K562 (cell line): ENCODE measurements at regions not wholly inside any gene's neighbourhood (a gene's known extent, or its start where the extent isn't known, plus 50 kb on each side); places are given as distances from the start of the nearest gene placed in this dataset.

Source experiments
- ATAC-seq: fragments of 200-7000 bp; cut with Tn5 transposase; 3 replicates; pipeline ENCODE4 v1.9.1; 2020; ENCODE audit warnings: moderate library complexity
- BruUV-seq: library from RNA; stranded (reverse); fragments of 400-500 nt; replicated peaks from 2 replicates; lab custom pipeline; 2021; lab: Mats Ljungman, UMichigan
- CTCF ChIA-PET: fragments of 300-600 bp; formaldehyde crosslinking; extraction: SDS; loops from one replicate; lab custom pipeline; 2021; ENCODE audit warnings: low intra/inter-chr PET ratio; lab: Yijun Ruan, JAX
- POLR2A ChIA-PET: fragments of 300-600, 350-650 bp; sonication (Branson Sonifier 250); formaldehyde crosslinking; extraction: SDS; loops from one replicate; lab custom pipeline; 2021; ENCODE audit warnings: antibody characterized with exemption, inconsistent platforms; lab: Yijun Ruan, JAX
- DNase-seq, 4 experiments: peaks; one replicate each; pipeline versions ENCODE4 v3.0.0 to v3.0.0-alpha.2; 2011 to 2018; ENCODE audit warnings: low spot score in 3 of 4, mixed read lengths in 3 of 4; ENCODE audit errors: extremely low read depth in 1 of 4
- FAIRE-seq: peaks from 2 replicates; lab custom pipeline; 2011; peaks lifted over from hg19 to GRCh38; lab: Jason Lieb, UNC
- H2AFZ ChIP-seq: 2 replicates; pipeline ENCODE4 v1.6.0; 2011; ENCODE audit warnings: low read depth, low read length, control low read depth, inconsistent platforms
- H3K27ac ChIP-seq: fragments of 200-600 bp; 3 replicates; pipeline ENCODE4 v1.8.0; 2011; ENCODE audit warnings: low read depth, mild to moderate bottlenecking, control low read depth, inconsistent platforms, low read length, moderate library complexity, mixed read lengths; ENCODE audit errors: extremely low read depth
- H3K27me3 ChIP-seq, 2 experiments: fragments of 300-600 bp in 1 of 2; 2 replicates in 1 of 2; 3 replicates in 1 of 2; pipeline versions ENCODE4 v1.6.0 to v1.8.0; 2011; ENCODE audit warnings: inconsistent platforms in 2 of 2, low read length in 2 of 2, mild to moderate bottlenecking in 1 of 2, mixed read lengths in 1 of 2, moderate library complexity in 1 of 2; ENCODE audit not compliant: control insufficient read depth in 2 of 2, insufficient read depth in 2 of 2
- H3K36me3 ChIP-seq: fragments of 300-600 bp; 3 replicates; pipeline ENCODE4 v1.8.0; 2011; ENCODE audit warnings: mild to moderate bottlenecking, low read length, inconsistent platforms; ENCODE audit not compliant: control insufficient read depth, insufficient read depth
- H3K4me1 ChIP-seq, 2 experiments: fragments of 200-600 bp in 1 of 2; replicated peaks in 1 of 2; 2 replicates in 1 of 2; 3 replicates in 1 of 2; pipeline versions ENCODE4 v1.5.1 to v1.8.0; 2011; ENCODE audit warnings: inconsistent platforms in 2 of 2, low read length in 2 of 2, mild to moderate bottlenecking in 1 of 2, mixed read lengths in 1 of 2, moderate library complexity in 1 of 2; ENCODE audit not compliant: control insufficient read depth in 2 of 2, insufficient read depth in 2 of 2
- H3K4me2 ChIP-seq: 2 replicates; pipeline ENCODE4 v1.6.1; 2011; ENCODE audit warnings: low read length, control low read depth, inconsistent platforms, mixed read lengths; ENCODE audit not compliant: insufficient read depth
- H3K4me3 ChIP-seq: fragments of 200-600 bp; sonication (generic), shearing (Covaris generic); 2 replicates; pipeline ENCODE4 v1.5.1; 2016; ENCODE audit warnings: control low read depth, inconsistent platforms
- H3K79me2 ChIP-seq: fragments of 200-600 bp; 3 replicates; pipeline ENCODE4 v1.8.0; 2011; ENCODE audit warnings: low read length, inconsistent platforms; ENCODE audit not compliant: control insufficient read depth, insufficient read depth
- H3K9ac ChIP-seq, 2 experiments: 2 replicates each; pipeline versions ENCODE4 v1.6.0 to v1.6.1; 2011; ENCODE audit warnings: low read depth in 2 of 2, low read length in 2 of 2, control low read depth in 1 of 2, inconsistent platforms in 1 of 2, mild to moderate bottlenecking in 1 of 2, mixed read lengths in 1 of 2; ENCODE audit not compliant: insufficient read depth in 1 of 2
- H3K9me1 ChIP-seq: one replicate; pipeline ENCODE4 v1.6.0; 2011; ENCODE audit warnings: inconsistent platforms, mild to moderate bottlenecking, low read length, moderate library complexity; ENCODE audit not compliant: control insufficient read depth, insufficient read depth
- H3K9me3 ChIP-seq: replicated peaks from 2 replicates; pipeline ENCODE4 v1.5.1; 2011; ENCODE audit warnings: low read depth, low read length, inconsistent platforms; ENCODE audit not compliant: control insufficient read depth, insufficient read depth
- H4K20me1 ChIP-seq: replicated peaks from 2 replicates; pipeline ENCODE4 v1.6.1; 2011; ENCODE audit warnings: low read length, inconsistent platforms, mixed read lengths; ENCODE audit not compliant: control insufficient read depth, insufficient read depth
- FOXP1 ChIP-seq: sonication (generic); formaldehyde crosslinking; IDR thresholded peaks from 2 replicates; pipeline ENCODE4 v1.8.0; 2022; ENCODE audit warnings: mild to moderate bottlenecking, missing genetic modification reagents
- HMG20B ChIP-seq: fragments of 250-450 bp; sonication (Bioruptor Pico); IDR thresholded peaks from 2 replicates; pipeline ENCODE4 v1.5.0; 2021; ENCODE audit warnings: mild to moderate bottlenecking
- MCM5 ChIP-seq: fragments of 450-650 bp; IDR thresholded peaks from 2 replicates; pipeline ENCODE4 v1.6.1; 2016; ENCODE audit warnings: low read depth
- TEAD4 ChIP-seq, 2 experiments: sonication (generic) in 1 of 2; formaldehyde crosslinking in 1 of 2; IDR thresholded peaks; 2 replicates each; pipeline versions ENCODE4 v1.6.1 to v1.8.0; 2012 to 2022; ENCODE audit warnings: borderline replicate concordance in 1 of 2, inconsistent platforms in 1 of 2, low read length in 1 of 2, mild to moderate bottlenecking in 1 of 2, missing genetic modification reagents in 1 of 2
- TSC22D4 ChIP-seq: fragments of 450-650 bp; IDR thresholded peaks from 2 replicates; pipeline ENCODE4 v1.6.1; 2016; ENCODE audit warnings: missing genetic modification characterization, missing biosample characterization, control low read depth
- XRCC5 ChIP-seq: fragments of 200-400 bp; formaldehyde crosslinking; IDR thresholded peaks from 2 replicates; pipeline ENCODE4 v1.6.1; 2017; ENCODE audit warnings: low read depth, mild to moderate bottlenecking, low read length
- WGBS: fragments of 100-300 bp; shearing (Covaris generic); methylation state at CpG from one replicate; pipeline ENCODE4 v1.1.6; 2016; ENCODE audit warnings: low coverage, mixed read lengths; ENCODE audit not compliant: insufficient coverage; ENCODE audit errors: missing lambda C conversion rate; 5-methylcytosine and 5-hydroxymethylcytosine counted together
- in situ Hi-C: fragments of 300-500 bp; cut with MboI; formaldehyde crosslinking; loops from 4 replicates; pipeline ENCODE4 v1.15.0; 2018; ENCODE audit warnings: inconsistent platforms, mixed read lengths
- intact Hi-C: fragments of 100-400 bp; cut with micrococcal nuclease; formaldehyde crosslinking; loops from 2 replicates; pipeline ENCODE4 v1.14.2; 2022
- TF ChIP-seq, protein P1 (sequence below), 2 experiments: fragments of 450-650 bp; conservative IDR thresholded peaks; 2 replicates each; pipeline ENCODE4 v1.6.1; 2017; ENCODE audit warnings: mild to moderate bottlenecking in 2 of 2, moderate library complexity in 2 of 2
- TF ChIP-seq, protein P2 (sequence below): fragments of 250-450 bp; sonication (Bioruptor Pico); IDR thresholded peaks from 2 replicates; pipeline ENCODE4 v1.5.0; 2020; ENCODE audit warnings: mild to moderate bottlenecking, borderline replicate concordance
- TF ChIP-seq, protein P3 (sequence below): fragments of 450-650 bp; IDR thresholded peaks from one replicate; pipeline ENCODE4 v1.6.1; 2018; ENCODE audit warnings: mild to moderate bottlenecking, moderate library complexity; ENCODE audit not compliant: partially characterized antibody

DNA sequence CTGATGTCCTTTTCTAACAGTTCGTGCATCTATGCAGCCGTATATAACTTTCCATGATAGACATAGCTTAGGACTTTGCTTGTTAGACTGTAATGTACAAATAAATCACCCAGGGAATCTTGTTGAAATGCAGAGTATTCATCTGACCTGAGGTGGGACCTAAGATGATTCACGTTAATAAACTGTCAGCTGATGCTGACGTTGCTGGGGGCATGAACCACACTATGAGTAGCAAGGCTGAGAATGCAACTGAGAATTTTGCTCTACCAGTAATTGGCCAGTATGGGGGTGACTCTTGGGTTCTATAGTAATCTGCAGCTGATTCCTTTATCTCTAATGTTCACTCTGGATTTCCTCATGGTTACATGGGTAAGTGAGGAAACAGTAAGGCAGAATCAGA, 130.1 kb upstream of the MALRD1 start:
- 0% methylated on average over 4 of the region's 4 CpGs for WGBS
- in situ Hi-C loops, result no loop called here
- no TSS peak for BruUV-seq

More for the DNA sequence above, 130.1 kb upstream of the MALRD1 start:
- Histone ChIP-seq H3K4me2 (no peak overlapping the region), H3K4me3 (no peak overlapping the region), H3K9me3 (no peaks in the 10 kb centered on the region), H3K79me2 (no peaks in the 10 kb centered on the region), H3K36me3 (no peaks in the 10 kb centered on the region), H2AFZ (no peak overlapping the region), H4K20me1 (no peaks in the 10 kb centered on the region), H3K9ac (no peak overlapping the region), H3K27ac (no peak overlapping the region), H3K27me3 (no peaks in the 10 kb centered on the region), H3K9me1 (no peaks in the 10 kb centered on the region), H3K4me1 (no peaks in the 10 kb centered on the region)
- ATAC-seq, result no peak
- intact Hi-C loops, result no loop called here
- ChIA-PET CTCF (no interaction called here), POLR2A (no interaction called here)
- no peak for TF ChIP-seq TSC22D4 (tag)
- no peak for TF ChIP-seq TEAD4 (IDR thresholded peaks at IDR 0.05; ENCODE audit: low read length)
- no peak for TF ChIP-seq TEAD4 (CRISPR knock-in tag; IDR thresholded peaks at IDR 0.05; ENCODE audit: borderline replicate concordance)
- no peak for TF ChIP-seq FOXP1
- TF ChIP-seq, protein P1, sequence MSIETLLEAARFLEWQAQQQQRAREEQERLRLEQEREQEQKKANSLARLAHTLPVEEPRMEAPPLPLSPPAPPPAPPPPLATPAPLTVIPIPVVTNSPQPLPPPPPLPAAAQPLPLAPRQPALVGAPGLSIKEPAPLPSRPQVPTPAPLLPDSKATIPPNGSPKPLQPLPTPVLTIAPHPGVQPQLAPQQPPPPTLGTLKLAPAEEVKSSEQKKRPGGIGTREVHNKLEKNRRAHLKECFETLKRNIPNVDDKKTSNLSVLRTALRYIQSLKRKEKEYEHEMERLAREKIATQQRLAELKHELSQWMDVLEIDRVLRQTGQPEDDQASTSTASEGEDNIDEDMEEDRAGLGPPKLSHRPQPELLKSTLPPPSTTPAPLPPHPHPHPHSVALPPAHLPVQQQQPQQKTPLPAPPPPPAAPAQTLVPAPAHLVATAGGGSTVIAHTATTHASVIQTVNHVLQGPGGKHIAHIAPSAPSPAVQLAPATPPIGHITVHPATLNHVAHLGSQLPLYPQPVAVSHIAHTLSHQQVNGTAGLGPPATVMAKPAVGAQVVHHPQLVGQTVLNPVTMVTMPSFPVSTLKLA (conservative IDR thresholded peaks at IDR 0.05), result no peak
- TF ChIP-seq MCM5, result no peak
- TF ChIP-seq, protein P2, sequence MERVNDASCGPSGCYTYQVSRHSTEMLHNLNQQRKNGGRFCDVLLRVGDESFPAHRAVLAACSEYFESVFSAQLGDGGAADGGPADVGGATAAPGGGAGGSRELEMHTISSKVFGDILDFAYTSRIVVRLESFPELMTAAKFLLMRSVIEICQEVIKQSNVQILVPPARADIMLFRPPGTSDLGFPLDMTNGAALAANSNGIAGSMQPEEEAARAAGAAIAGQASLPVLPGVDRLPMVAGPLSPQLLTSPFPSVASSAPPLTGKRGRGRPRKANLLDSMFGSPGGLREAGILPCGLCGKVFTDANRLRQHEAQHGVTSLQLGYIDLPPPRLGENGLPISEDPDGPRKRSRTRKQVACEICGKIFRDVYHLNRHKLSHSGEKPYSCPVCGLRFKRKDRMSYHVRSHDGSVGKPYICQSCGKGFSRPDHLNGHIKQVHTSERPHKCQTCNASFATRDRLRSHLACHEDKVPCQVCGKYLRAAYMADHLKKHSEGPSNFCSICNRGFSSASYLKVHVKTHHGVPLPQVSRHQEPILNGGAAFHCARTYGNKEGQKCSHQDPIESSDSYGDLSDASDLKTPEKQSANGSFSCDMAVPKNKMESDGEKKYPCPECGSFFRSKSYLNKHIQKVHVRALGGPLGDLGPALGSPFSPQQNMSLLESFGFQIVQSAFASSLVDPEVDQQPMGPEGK (CRISPR knock-in tag), result no peak
- TF ChIP-seq, protein P3, sequence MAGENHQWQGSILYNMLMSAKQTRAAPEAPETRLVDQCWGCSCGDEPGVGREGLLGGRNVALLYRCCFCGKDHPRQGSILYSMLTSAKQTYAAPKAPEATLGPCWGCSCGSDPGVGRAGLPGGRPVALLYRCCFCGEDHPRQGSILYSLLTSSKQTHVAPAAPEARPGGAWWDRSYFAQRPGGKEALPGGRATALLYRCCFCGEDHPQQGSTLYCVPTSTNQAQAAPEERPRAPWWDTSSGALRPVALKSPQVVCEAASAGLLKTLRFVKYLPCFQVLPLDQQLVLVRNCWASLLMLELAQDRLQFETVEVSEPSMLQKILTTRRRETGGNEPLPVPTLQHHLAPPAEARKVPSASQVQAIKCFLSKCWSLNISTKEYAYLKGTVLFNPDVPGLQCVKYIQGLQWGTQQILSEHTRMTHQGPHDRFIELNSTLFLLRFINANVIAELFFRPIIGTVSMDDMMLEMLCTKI, result no peak
- no peak for TF ChIP-seq XRCC5
- no peak for TF ChIP-seq HMG20B (CRISPR knock-in tag)
- no peak for FAIRE-seq
- no peak for DNase-seq
